ENCODE measurements at regions not wholly inside any gene's neighbourhood (a gene's known extent, or its start where the extent isn't known, plus 50 kb on each side); places are given as distances from the start of the nearest gene placed in this dataset.

GRCh38 chr18:51527826-51528225 is 330.3 kb upstream of the MEX3C start (continued):
- TF ChIP-seq CHD7 (IDR thresholded peaks at IDR 0.05; ENCODE audit: insufficient replicate concordance, low read length) (no peak), CTCF (IDR thresholded peaks at IDR 0.05; ENCODE audit: control extremely low read depth in 1 of 3, insufficient read depth in 1 of 3, low read depth in 1 of 3, low read length in 3 of 3) (no peak), TAF7 (optimal IDR thresholded peaks at IDR 0.05; ENCODE audit: borderline replicate concordance, low read depth, low read length) (no peak), CHD1 (IDR thresholded peaks at IDR 0.05; ENCODE audit: low read depth, low read length) (no peak), FOSL1 (IDR thresholded peaks at IDR 0.05; ENCODE audit: insufficient read depth, low read depth, low read length) (no peak), YY1 (IDR thresholded peaks at IDR 0.05; ENCODE audit: low read depth, low read length) (no peak), SP4 (IDR thresholded peaks at IDR 0.05; ENCODE audit: low read length) (no peak), RNF2 (IDR thresholded peaks at IDR 0.05; ENCODE audit: borderline replicate concordance, low read depth, low read length, missing control alignments, poor library complexity, severe bottlenecking) (no peak)
